Caco-2 (cell line): ENCODE measurements at regions not wholly inside any gene's neighbourhood (a gene's known extent, or its start where the extent isn't known, plus 50 kb on each side); places are given as distances from the start of the nearest gene placed in this dataset.
"Not testable (repeated sequence)": the region's sequence is repeated elsewhere in the genome, so short reads cannot be mapped to it uniquely, and the experiment has no call there.

Experiments used
- BruUV-seq: library from RNA; stranded (reverse); fragments of 400-500 nt; replicated peaks from 2 replicates; lab custom pipeline; 2021; lab: Mats Ljungman, UMichigan
- CTCF ChIA-PET: fragments of 300-600 bp; sonication (Branson Sonifier 250); formaldehyde crosslinking; loops from one replicate; lab custom pipeline; 2022; ENCODE audit warnings: antibody characterized with exemption; lab: Charles Lee
- POLR2A ChIA-PET: fragments of 300-600 bp; sonication (Branson Sonifier 250); formaldehyde crosslinking; loops from one replicate; lab custom pipeline; 2022; ENCODE audit warnings: antibody characterized with exemption; lab: Charles Lee
- DNase-seq, 2 experiments: peaks; one replicate each; pipeline versions ENCODE4 v3.0.0 to v3.0.0-alpha.2; 2020 to 2022
- H3K27me3 ChIP-seq: replicated peaks from 2 replicates; pipeline ENCODE4 v1.6.0; 2011; ENCODE audit warnings: low read length; ENCODE audit not compliant: control insufficient read depth, insufficient read depth
- H3K36me3 ChIP-seq: 2 replicates; pipeline ENCODE4 v1.5.1; 2011; ENCODE audit warnings: low read length; ENCODE audit not compliant: control insufficient read depth, insufficient read depth
- H3K4me1 ChIP-seq: fragments of 250-450 bp; sonication (Bioruptor Pico); 2 replicates; pipeline ENCODE4 v1.5.1; 2020; ENCODE audit warnings: mild to moderate bottlenecking
- H3K4me3 ChIP-seq: 2 replicates; pipeline ENCODE4 v1.5.1; 2011; ENCODE audit warnings: low read depth, mild to moderate bottlenecking, control low read depth, low read length
- H3K9me3 ChIP-seq: fragments of 250-450 bp; sonication (Bioruptor Pico); 2 replicates; pipeline ENCODE4 v1.5.1; 2020; ENCODE audit warnings: mild to moderate bottlenecking, moderate library complexity
- H3K27ac Mint-ChIP-seq: one replicate; pipeline ENCODE4 v1.8.0; 2022; ENCODE audit warnings: mixed read lengths; ENCODE audit not compliant: unreplicated experiment
- H3K27me3 Mint-ChIP-seq: one replicate; pipeline ENCODE4 v1.8.0; 2022; ENCODE audit warnings: mixed read lengths; ENCODE audit not compliant: insufficient read depth, unreplicated experiment
- H3K36me3 Mint-ChIP-seq: one replicate; pipeline ENCODE4 v1.8.0; 2022; ENCODE audit warnings: mild to moderate bottlenecking, mixed read lengths; ENCODE audit not compliant: insufficient read depth, unreplicated experiment
- H3K4me1 Mint-ChIP-seq: one replicate; pipeline ENCODE4 v1.8.0; 2022; ENCODE audit warnings: low read depth, mixed read lengths; ENCODE audit not compliant: unreplicated experiment
- H3K4me3 Mint-ChIP-seq: one replicate; pipeline ENCODE4 v1.8.0; 2022; ENCODE audit warnings: mild to moderate bottlenecking, moderate library complexity, mixed read lengths; ENCODE audit not compliant: unreplicated experiment
- H3K9me3 Mint-ChIP-seq: one replicate; pipeline ENCODE4 v1.8.0; 2022; ENCODE audit warnings: mixed read lengths; ENCODE audit not compliant: unreplicated experiment
- intact Hi-C: fragments of 100-400 bp; cut with micrococcal nuclease; formaldehyde crosslinking; loops from one replicate; pipeline ENCODE4 v1.10.0; 2022; ENCODE audit not compliant: unreplicated experiment

- CTCF ChIA-PET, H3K9me3 Mint-ChIP-seq, H3K36me3 ChIP-seq, H3K36me3 Mint-ChIP-seq, H3K27me3 ChIP-seq, H3K4me3 Mint-ChIP-seq, intact Hi-C loops, DNase-seq, BruUV-seq, H3K4me1 ChIP-seq, H3K27ac Mint-ChIP-seq, H3K4me1 Mint-ChIP-seq, H3K27me3 Mint-ChIP-seq, POLR2A ChIA-PET, H3K9me3 ChIP-seq, H3K4me3 ChIP-seq: not testable (repeated sequence)
Observed at GRCh38 chr5:176073996-176074571, 106.0 kb upstream of the THOC3 start.

GRCh38 chr5:176083717-176084116, 115.6 kb upstream of the THOC3 start:
- H3K27me3 Mint-ChIP-seq, DNase-seq, H3K27me3 ChIP-seq, H3K9me3 ChIP-seq, H3K4me1 Mint-ChIP-seq, H3K4me3 ChIP-seq, BruUV-seq, H3K36me3 Mint-ChIP-seq, POLR2A ChIA-PET, H3K4me1 ChIP-seq, H3K9me3 Mint-ChIP-seq, H3K36me3 ChIP-seq, H3K4me3 Mint-ChIP-seq, CTCF ChIA-PET, H3K27ac Mint-ChIP-seq, intact Hi-C loops: not testable (repeated sequence)

GRCh38 chr5:176103083-176103482, 135.0 kb upstream of the THOC3 start:
- H3K4me1 Mint-ChIP-seq, intact Hi-C loops, CTCF ChIA-PET: not testable (repeated sequence)

GRCh38 chr5:176112888-176113287, 125.3 kb upstream of the SIMC1 start:
- DNase-seq, H3K9me3 ChIP-seq, intact Hi-C loops, H3K9me3 Mint-ChIP-seq, H3K27me3 ChIP-seq, H3K4me1 Mint-ChIP-seq, BruUV-seq, POLR2A ChIA-PET, H3K4me1 ChIP-seq, CTCF ChIA-PET, H3K4me3 ChIP-seq, H3K4me3 Mint-ChIP-seq, H3K27ac Mint-ChIP-seq, H3K27me3 Mint-ChIP-seq, H3K36me3 Mint-ChIP-seq, H3K36me3 ChIP-seq: not testable (repeated sequence)

More at GRCh38 chr5:176103083-176103482, 135.0 kb upstream of the THOC3 start:
- H3K9me3 Mint-ChIP-seq, H3K4me1 ChIP-seq, H3K4me3 Mint-ChIP-seq, H3K27me3 Mint-ChIP-seq, H3K27ac Mint-ChIP-seq, DNase-seq, POLR2A ChIA-PET, BruUV-seq, H3K27me3 ChIP-seq, H3K4me3 ChIP-seq, H3K9me3 ChIP-seq, H3K36me3 Mint-ChIP-seq, H3K36me3 ChIP-seq: not testable (repeated sequence)

- CTCF ChIA-PET, H3K4me3 Mint-ChIP-seq, H3K9me3 ChIP-seq, DNase-seq, H3K36me3 ChIP-seq, H3K27me3 Mint-ChIP-seq, intact Hi-C loops, H3K4me1 Mint-ChIP-seq, H3K9me3 Mint-ChIP-seq, H3K36me3 Mint-ChIP-seq, H3K27ac Mint-ChIP-seq, H3K27me3 ChIP-seq, POLR2A ChIA-PET, H3K4me3 ChIP-seq, H3K4me1 ChIP-seq, BruUV-seq: not testable (repeated sequence)
Observed at GRCh38 chr5:176113673-176114335, 124.4 kb upstream of the SIMC1 start.

GRCh38 chr5:176114825-176115224, 123.4 kb upstream of the SIMC1 start:
- H3K36me3 ChIP-seq, CTCF ChIA-PET, H3K27ac Mint-ChIP-seq, H3K4me1 ChIP-seq, H3K36me3 Mint-ChIP-seq, H3K4me3 Mint-ChIP-seq, BruUV-seq, H3K9me3 ChIP-seq, DNase-seq, POLR2A ChIA-PET, H3K4me3 ChIP-seq, H3K4me1 Mint-ChIP-seq, intact Hi-C loops, H3K27me3 ChIP-seq, H3K9me3 Mint-ChIP-seq, H3K27me3 Mint-ChIP-seq: not testable (repeated sequence)

GRCh38 chr5:176117699-176118238, 120.5 kb upstream of the SIMC1 start:
- H3K27ac Mint-ChIP-seq, H3K4me3 Mint-ChIP-seq, H3K4me3 ChIP-seq, H3K9me3 Mint-ChIP-seq, H3K36me3 Mint-ChIP-seq, H3K9me3 ChIP-seq, H3K36me3 ChIP-seq, BruUV-seq, H3K27me3 ChIP-seq, POLR2A ChIA-PET, DNase-seq, H3K4me1 Mint-ChIP-seq, CTCF ChIA-PET, H3K4me1 ChIP-seq, H3K27me3 Mint-ChIP-seq, intact Hi-C loops: not testable (repeated sequence)
